Activated gamma-delta T cell treated with Interleukin-2 at 50 U/mL for 16 hours (primary cell): ENCODE measurements at regions not wholly inside any gene's neighbourhood (a gene's known extent, or its start where the extent isn't known, plus 50 kb on each side); places are given as distances from the start of the nearest gene placed in this dataset.
"Not testable (repeated sequence)": the region's sequence is repeated elsewhere in the genome, so short reads cannot be mapped to it uniquely, and the experiment has no call there.

ENCODE experiments used
- DNase-seq: peaks from one replicate; pipeline ENCODE4 v3.0.0-alpha.2; 2020

DNA sequence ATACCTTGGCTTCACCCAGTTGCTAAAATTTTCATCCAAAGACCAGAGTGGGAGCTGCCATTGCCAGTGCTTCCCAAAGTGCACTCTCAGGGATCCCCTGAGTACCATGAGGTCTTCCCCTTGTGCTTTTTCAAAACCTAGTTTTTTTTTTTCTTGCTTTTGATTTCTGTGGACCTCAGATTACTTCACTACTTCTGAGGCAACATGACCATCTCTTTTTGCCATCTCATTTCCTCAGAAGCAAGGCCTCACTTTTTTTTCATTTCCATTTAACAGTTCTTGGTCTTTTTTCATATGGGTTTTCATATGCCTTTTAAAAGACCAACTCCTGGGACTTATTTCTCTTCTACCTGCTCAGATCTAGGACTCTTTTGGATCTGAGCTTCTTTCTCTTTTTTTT lies 64.1 kb upstream of the MMS22L start:
- no peak for DNase-seq

- no peak for DNase-seq
These were observed 78.3 kb upstream of the MMS22L start for GRCh38 chr6:97361286-97361685.

- DNase-seq, result no peak
These were observed 81.3 kb upstream of the MMS22L start for GRCh38 chr6:97364327-97364726.

- not testable (repeated sequence) for DNase-seq
These were observed 99.1 kb upstream of the MMS22L start for GRCh38 chr6:97382071-97382470.

DNA sequence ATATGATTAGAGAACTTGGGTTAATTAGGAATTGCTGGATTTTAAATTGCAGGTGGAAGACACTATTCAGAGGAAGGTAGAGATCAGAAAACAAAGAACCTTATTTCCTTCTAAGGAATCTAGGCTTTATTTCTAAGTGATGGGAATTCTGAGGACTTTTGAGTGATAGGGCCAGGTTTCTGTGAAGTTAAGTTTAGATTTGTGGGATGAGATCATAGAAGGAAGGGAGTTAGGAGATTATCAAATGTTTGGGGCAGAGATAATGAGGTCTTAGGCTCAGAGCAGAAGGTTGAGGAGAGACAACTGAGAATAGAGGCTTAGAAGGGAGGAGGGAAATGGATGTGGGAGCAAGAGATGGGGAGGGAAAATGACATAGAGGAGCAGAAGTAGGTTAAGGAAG lies 109.7 kb upstream of the MMS22L start:
- DNase-seq, result no peak

DNA sequence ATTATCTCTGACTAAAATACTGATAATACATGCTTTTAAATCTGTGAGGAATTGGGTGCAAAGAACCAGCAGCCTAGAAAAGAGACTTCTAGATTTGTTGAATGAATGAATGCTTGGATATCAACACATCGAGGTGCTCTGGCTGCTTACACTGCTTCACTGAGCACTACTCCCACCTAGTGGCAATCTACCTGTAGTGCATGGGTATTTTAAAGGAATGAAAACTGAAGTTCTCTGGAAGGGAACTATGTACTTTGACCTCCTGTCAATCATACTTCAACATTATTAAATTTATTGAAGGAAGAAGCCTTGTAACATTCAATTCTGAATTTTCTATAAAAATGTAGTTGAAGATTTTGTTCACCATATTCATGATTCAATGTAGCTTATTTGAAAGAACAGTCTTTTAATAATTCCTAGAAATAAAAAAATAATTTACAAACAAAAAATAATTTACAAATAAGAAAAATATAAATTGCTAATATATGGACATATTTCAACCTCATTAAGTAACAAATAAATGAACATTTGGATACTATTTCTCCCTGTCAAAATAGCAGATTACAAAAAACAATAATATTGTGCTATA lies 111.2 kb upstream of the MMS22L start:
- DNase-seq, result peak; percentile 37

DNA sequence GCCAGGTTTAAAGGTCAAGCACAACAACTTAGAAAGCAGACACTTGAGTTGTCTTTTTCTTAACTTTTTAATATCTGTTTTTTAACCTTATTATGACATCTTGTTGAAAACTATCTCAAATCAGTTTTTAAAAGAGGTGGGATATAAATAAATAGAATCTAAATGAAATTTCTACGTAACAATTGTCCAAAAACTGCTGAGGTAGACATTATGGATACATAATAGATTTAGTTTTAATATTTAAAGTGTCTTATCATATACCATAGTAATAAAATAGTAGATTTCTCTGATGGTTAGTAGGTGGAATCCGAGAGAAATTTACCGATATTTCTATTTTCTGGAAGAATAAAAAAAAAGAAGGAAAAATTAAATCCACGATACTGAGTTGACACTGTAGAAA lies 113.9 kb upstream of the MMS22L start:
- no peak for DNase-seq

GRCh38 chr6:97399208-97399607 lies 116.2 kb upstream of the MMS22L start:
- no peak for DNase-seq

DNA sequence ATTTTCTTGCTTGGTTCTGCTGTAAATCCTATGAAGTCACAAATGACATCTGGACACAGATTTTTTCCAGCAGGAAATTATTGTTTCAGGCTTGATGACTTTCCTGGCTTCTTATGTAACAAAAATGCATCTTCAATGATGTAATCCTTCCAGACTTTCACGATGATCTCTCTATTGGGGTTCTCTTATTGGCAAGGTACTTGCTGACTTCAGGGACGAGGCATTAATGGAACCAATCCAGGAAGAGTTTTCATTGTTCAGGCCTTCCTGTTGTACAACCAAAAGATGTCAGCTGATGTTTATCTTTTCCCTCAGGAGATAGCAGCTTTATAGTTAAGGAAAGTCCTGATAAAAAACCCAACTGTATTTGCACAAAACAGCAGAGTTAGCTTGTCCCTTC lies 118.5 kb upstream of the MMS22L start:
- DNase-seq, result no peak

DNA sequence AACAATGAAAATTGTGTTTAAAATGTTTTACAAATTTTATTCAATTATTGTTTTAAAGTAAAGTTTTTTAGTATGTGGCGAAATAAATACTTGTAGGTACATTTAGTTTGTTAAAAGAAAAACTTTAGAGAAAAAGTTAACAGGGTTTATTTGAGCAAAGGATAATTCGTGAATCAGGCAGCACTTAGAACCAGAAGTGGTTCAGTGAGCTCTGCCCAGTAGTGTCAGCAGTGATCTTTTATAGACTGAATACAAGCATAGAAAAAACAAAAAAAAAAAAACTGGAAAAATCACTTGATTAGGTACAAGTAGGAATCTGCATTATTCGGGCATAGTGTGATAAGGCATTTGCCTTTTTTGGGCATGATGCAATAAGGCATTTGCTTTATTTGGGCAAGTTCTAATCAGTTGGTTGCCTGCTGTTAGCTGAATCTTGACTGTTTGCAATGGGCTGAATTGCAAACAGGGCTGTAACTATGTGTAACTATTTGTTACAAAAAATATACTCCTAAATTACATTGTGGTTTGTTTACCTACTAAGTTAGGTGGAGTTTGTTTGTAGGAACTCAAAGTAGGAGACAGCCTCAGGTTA lies 122.9 kb upstream of the MMS22L start:
- DNase-seq, result no peak

- no peak for DNase-seq
These were observed 123.6 kb upstream of the MMS22L start for GRCh38 chr6:97406633-97407032.

- no peak for DNase-seq
These were observed 128.6 kb upstream of the MMS22L start for GRCh38 chr6:97411610-97412009.

- DNase-seq, result no peak
These were observed 129.5 kb upstream of the MMS22L start for GRCh38 chr6:97412511-97412910.

DNA sequence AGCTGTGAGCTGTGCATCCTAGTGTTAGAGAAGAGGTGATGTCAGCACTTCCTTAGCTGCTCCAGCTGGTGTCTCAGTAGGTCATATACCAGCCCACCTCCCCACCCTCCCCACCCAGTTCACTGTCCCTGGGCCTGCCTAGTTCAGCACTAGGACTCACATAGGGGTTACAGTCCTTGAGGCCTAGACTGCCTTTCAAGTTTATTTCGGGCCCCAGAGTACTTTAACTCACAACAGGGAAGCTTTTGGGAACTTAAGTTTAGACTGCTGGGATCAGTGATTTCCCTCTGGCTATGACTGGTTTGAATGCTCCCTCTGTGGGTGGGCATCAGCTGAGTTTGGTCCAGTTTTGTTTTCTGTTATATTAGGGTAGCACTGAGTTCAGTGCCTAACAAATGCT lies 139.2 kb upstream of the MMS22L start:
- DNase-seq, result no peak

- no peak for DNase-seq
These were observed 140.2 kb upstream of the MMS22L start for GRCh38 chr6:97423190-97423589.

- DNase-seq, result no peak
These were observed 144.6 kb upstream of the MMS22L start for GRCh38 chr6:97427648-97428047.

- DNase-seq, result no peak
These were observed 154.1 kb upstream of the MMS22L start for GRCh38 chr6:97437087-97437486.

GRCh38 chr6:97438011-97438671 lies 155.1 kb upstream of the MMS22L start:
- no peak for DNase-seq

DNA sequence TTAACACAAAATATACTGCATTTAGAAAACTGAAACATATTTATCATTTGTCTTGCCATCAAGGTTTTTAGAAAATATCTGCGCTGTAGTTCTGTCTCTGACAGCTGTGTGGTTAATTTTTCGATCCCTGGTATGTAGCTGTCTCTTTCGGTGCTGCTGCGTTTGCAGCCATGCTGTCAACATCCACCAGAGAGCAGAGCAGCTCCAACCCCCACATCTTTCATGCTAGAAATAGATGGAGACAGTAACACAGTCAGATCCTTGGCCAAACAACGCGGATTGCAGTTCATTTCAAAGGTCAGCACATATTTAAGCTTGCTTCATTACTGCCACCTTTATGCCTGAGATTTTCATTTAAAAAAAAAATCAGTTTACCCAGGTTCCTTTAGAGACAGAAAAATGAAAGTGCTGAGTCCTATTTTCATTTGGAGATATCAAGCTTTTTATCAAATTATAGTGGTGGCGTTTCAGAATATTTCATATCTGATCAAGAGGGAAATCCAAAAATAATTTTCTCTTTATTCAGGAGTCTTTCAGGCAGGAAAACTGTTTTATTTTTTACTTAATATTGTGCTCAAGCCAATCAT lies 157.7 kb upstream of the MMS22L start:
- DNase-seq, result no peak

DNA sequence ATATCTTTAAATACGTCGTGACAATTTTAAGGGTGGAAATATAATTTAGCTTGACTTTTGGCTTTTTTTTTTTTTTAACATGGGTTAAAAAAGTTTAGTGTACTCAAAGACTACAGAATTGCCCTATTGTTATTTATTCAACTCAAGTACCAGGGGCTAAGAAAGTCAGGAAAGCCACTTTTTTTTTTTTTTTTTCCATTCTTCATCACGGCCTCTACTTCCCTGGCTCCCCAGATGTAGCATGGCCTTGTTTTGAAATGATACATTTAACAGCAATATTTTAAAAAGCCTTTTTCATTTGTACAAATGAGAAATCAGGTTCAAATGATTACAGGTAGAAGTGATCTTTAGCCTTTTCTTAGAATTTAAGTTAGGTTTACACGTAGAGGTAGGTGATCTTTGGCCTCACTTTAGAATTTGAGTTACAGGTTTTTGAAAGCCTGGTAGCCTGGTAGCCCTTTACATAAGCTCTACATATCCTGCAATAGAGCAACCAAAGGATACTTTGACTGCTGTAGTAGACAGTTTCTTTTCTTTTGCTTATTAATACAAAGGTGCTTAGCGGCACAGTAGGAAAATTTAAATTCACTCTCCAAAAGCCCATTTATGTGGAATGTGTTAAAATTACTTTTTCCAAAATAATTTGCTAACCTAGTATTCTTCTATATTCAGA lies 160.5 kb upstream of the MMS22L start:
- DNase-seq, result no peak

DNA sequence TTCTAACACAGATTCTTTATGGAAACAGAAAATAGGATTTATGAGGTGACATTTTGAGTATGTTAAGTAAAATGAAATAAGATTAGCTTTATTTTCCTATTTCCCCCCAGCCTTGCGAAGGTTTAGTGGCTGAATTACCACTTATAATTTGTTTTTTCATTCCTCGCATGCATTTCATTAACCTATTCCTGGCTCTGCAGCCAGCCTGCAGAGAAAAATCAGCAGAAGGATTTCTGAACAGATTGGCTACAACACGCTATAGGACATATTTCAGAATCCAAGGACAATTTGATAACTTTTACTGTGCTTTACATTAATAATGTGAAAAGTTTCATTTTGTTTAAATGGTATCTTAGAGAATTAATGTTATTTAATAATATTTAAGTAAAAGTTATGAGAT lies 162.4 kb upstream of the MMS22L start:
- no peak for DNase-seq

DNA sequence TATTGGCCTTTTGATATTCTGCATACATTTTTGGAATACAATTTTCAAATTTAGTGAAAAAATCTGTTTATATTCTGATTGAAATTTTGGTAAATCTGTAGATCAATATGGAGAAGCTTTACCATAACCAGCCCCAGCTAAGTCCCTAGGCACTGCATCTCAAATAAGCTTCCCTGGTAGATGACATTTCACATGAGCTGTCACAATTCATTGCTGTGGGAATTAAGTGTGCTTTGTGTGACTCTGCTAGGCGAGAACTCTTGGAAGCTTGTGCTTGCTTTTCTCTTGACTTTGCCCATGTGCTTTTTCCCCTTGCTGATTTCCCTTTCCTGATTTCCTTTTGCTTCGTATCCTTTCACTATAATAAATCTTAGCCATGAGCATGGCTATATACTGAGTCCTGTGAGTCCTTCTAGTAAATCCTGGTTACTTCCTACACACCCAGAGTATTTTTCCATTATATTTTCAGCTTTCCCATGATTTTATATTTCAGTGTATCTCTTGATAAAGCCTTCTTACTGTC lies 166.5 kb upstream of the MMS22L start:
- no peak for DNase-seq

GRCh38 chr6:97450087-97450486 lies 167.1 kb upstream of the MMS22L start:
- no peak for DNase-seq

DNA sequence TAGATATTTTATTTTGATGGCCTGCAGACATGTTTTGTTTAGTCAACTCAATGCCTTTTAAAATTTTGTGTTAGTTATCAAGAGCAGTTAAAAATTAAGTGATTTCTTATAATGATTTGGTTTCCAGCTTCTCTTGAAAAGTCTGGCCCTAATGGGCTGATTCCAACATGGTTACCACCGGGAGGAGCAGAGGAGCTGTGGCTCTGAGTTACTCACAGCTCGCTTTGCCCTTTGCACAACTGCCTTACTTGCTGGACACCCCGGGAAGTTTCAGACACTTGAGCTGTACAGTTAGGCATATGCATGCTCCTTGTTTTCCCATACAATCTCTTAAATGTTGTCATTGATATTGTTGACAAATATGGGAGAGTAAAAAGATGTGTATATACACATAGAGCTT lies 173.1 kb upstream of the MMS22L start:
- DNase-seq, result no peak
